OCI-LY1 (cell line): ENCODE measurements at regions not wholly inside any gene's neighbourhood (a gene's known extent, or its start where the extent isn't known, plus 50 kb on each side); places are given as distances from the start of the nearest gene placed in this dataset.

ENCODE experiments used
- EZH2 ChIP-seq: fragments of 200-600 bp; sonication (generic), shearing (Covaris generic); IDR thresholded peaks from 2 replicates; pipeline ENCODE4 v1.8.0; 2017; ENCODE audit warnings: borderline replicate concordance, mixed run types, mild to moderate bottlenecking, antibody characterized with exemption, low read length, moderate library complexity, mixed read lengths
- TF ChIP-seq, protein P1 (sequence below): fragments of 200-600 bp; sonication (generic), shearing (Covaris generic); IDR thresholded peaks from 2 replicates; pipeline ENCODE4 v1.5.1; 2017; ENCODE audit warnings: mild to moderate bottlenecking, antibody characterized with exemption, low read length, moderate library complexity, mixed read lengths

DNA sequence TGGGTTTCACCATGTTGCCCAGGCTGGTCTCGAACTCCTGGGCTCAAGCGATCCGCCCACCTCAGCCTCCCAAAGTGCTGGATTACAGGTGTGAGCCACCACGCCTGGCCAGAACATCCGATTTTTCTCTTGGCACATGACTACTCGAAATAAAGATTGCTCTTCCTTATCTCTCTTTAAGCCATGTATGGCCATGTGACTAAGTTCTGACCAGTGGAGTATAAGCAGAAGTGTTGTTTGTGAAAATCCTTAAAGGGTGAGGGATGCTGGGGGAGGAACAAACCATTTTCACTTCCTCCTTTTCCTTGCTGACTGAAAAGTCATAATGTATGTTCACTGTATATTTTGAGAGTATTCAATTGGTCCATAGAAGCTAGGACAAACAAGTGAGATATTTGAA lies 50.7 kb upstream of the ATF7IP start:
- TF ChIP-seq, protein P1, sequence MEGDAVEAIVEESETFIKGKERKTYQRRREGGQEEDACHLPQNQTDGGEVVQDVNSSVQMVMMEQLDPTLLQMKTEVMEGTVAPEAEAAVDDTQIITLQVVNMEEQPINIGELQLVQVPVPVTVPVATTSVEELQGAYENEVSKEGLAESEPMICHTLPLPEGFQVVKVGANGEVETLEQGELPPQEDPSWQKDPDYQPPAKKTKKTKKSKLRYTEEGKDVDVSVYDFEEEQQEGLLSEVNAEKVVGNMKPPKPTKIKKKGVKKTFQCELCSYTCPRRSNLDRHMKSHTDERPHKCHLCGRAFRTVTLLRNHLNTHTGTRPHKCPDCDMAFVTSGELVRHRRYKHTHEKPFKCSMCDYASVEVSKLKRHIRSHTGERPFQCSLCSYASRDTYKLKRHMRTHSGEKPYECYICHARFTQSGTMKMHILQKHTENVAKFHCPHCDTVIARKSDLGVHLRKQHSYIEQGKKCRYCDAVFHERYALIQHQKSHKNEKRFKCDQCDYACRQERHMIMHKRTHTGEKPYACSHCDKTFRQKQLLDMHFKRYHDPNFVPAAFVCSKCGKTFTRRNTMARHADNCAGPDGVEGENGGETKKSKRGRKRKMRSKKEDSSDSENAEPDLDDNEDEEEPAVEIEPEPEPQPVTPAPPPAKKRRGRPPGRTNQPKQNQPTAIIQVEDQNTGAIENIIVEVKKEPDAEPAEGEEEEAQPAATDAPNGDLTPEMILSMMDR: no peak
- TF ChIP-seq EZH2: no peak
